ENCODE measurements at regions not wholly inside any gene's neighbourhood (a gene's known extent, or its start where the extent isn't known, plus 50 kb on each side); places are given as distances from the start of the nearest gene placed in this dataset.
A peak's percentile ranks its signal among the peaks of the same experiment; 100 is the strongest.

GRCh38 chr6:19478992-19479391, 358.2 kb upstream of the ID4 start:
- peak in 1 of 3 experiments; percentile 12 for DNase-seq

GRCh38 chr6:19479551-19479950, 357.6 kb upstream of the ID4 start:
- no peak for DNase-seq

GRCh38 chr6:19492636-19493405, 344.3 kb upstream of the ID4 start:
- DNase-seq: peak in 1 of 3 experiments; percentile 32

GRCh38 chr6:19501737-19502245, 335.4 kb upstream of the ID4 start:
- DNase-seq: no peak

- DNase-seq: no peak
Observed at GRCh38 chr6:19502301-19502700, 334.9 kb upstream of the ID4 start.

- no peak for DNase-seq
Observed at GRCh38 chr6:19515939-19516338, 321.2 kb upstream of the ID4 start.

GRCh38 chr6:19519941-19520340, 317.2 kb upstream of the ID4 start:
- no peak for DNase-seq

GRCh38 chr6:19524366-19525186, 312.6 kb upstream of the ID4 start:
- no peak for DNase-seq

GRCh38 chr6:19525673-19526072, 311.5 kb upstream of the ID4 start:
- DNase-seq: no peak

GRCh38 chr6:19530188-19530587, 307.0 kb upstream of the ID4 start:
- DNase-seq: no peak

GRCh38 chr6:19535351-19535750, 301.8 kb upstream of the ID4 start:
- peak in 2 of 3 experiments; percentile 7 to 89 for DNase-seq

GRCh38 chr6:19536838-19537237, 300.3 kb upstream of the ID4 start:
- DNase-seq: peak in 2 of 3 experiments; percentile 28 to 44

GRCh38 chr6:19538096-19538495, 299.1 kb upstream of the ID4 start:
- peak; percentile 95 to 99 (median 97) for DNase-seq

GRCh38 chr6:19547507-19547906, 289.7 kb upstream of the ID4 start:
- no peak for DNase-seq

- DNase-seq: peak in 1 of 3 experiments; percentile 12
Observed at GRCh38 chr6:19549109-19549508, 288.1 kb upstream of the ID4 start.

GRCh38 chr6:19550380-19550779, 286.8 kb upstream of the ID4 start:
- DNase-seq: no peak

- DNase-seq: no peak
Observed at GRCh38 chr6:19551611-19552010, 285.6 kb upstream of the ID4 start.

- no peak for DNase-seq
Observed at GRCh38 chr6:19552076-19552475, 285.1 kb upstream of the ID4 start.

GRCh38 chr6:19552588-19552987, 284.6 kb upstream of the ID4 start:
- DNase-seq: no peak

- peak in 1 of 3 experiments; percentile 38 for DNase-seq
Observed at GRCh38 chr6:19554356-19555225, 282.6 kb upstream of the ID4 start.

GRCh38 chr6:19557191-19557590, 280.0 kb upstream of the ID4 start:
- DNase-seq: no peak

- peak in 1 of 3 experiments; percentile 64 for DNase-seq
Observed at GRCh38 chr6:19558201-19558600, 279.0 kb upstream of the ID4 start.

GRCh38 chr6:19558934-19559333, 278.2 kb upstream of the ID4 start:
- DNase-seq: no peak

Measured in NCI-H1417 (cell line).